ENCODE measurements at regions not wholly inside any gene's neighbourhood (a gene's known extent, or its start where the extent isn't known, plus 50 kb on each side); places are given as distances from the start of the nearest gene placed in this dataset.

- no peak overlapping the region for H4K5ac ChIP-seq (ENCODE audit: low read depth, low read length)
- ChIA-PET POLR2A (ENCODE audit: unreplicated experiment) (interaction anchor here (0.6 kb wide), 1 partner anchor 10 kb away, joined by 4 read pairs; no protein-coding TSS in a partner anchor), CTCF (interaction anchor here (0.7 to 1.4 kb wide), 3 partner anchors 137 to 847 kb away, joined by 3 read pairs; no protein-coding TSS in a partner anchor)
- dilution Hi-C loops (cut with HindIII; ENCODE audit: low sequenced_read_pairs, unreplicated experiment) (no loop called here), in situ Hi-C loops (cut with MboI; ENCODE audit: low sequenced_read_pairs) (no loop called here), intact Hi-C loops (cut with micrococcal nuclease) (no loop called here)
- no peak overlapping the region for H3K27ac ChIP-seq (ENCODE audit: insufficient read depth, low read length)
- peak; percentile 51 for DNase-seq
- no peak overlapping the region for H2AK5ac ChIP-seq (ENCODE audit: low read depth, low read length)
- H3K56ac ChIP-seq (ENCODE audit: extremely low read depth, insufficient read depth, low read length), result no peak overlapping the region
- TF ChIP-seq SMC3 (IDR thresholded peaks at IDR 0.05; ENCODE audit: low read depth, low read length) (peak; percentile 50), MAZ (IDR thresholded peaks at IDR 0.05; ENCODE audit: borderline replicate concordance, low read depth, low read length) (no peak), CTCF (conservative IDR thresholded peaks at IDR 0.05; ENCODE audit: low read depth, low read length) (peak; percentile 46), RFX5 (IDR thresholded peaks at IDR 0.05; ENCODE audit: low read depth, low read length) (no peak), RAD21 (IDR thresholded peaks at IDR 0.05; ENCODE audit: low read length) (peak; percentile 62), RCOR1 (IDR thresholded peaks at IDR 0.05; ENCODE audit: insufficient replicate concordance, low read length) (no peak)
- no peak overlapping the region for H3K4me3 ChIP-seq (ENCODE audit: insufficient read depth, low read depth, low read length)
- H4K8ac ChIP-seq (ENCODE audit: low read depth in 2 of 2, low read length in 2 of 2), result no peak overlapping the region
- no peak overlapping the region for H3K18ac ChIP-seq (ENCODE audit: low read depth, low read length)
- no peak overlapping the region for H2AK9ac ChIP-seq (replicated peaks; ENCODE audit: low read depth, low read length, poor library complexity)
- no peak overlapping the region for H4K91ac ChIP-seq (ENCODE audit: insufficient read depth, low read depth, low read length)
- no peaks in the 10 kb centered on the region for H3K9me3 ChIP-seq (ENCODE audit: control insufficient read depth, insufficient read depth, low read length)
- no peak overlapping the region for H2BK20ac ChIP-seq (ENCODE audit: low read depth, low read length)
- no peak overlapping the region for H3K4me2 ChIP-seq (ENCODE audit: low read depth, low read length)
- H2BK120ac ChIP-seq (ENCODE audit: low read depth, low read length), result no peak overlapping the region
- no peaks in the 10 kb centered on the region for H3K36me3 ChIP-seq (ENCODE audit: control insufficient read depth, insufficient read depth, low read length)
- H3K27me3 ChIP-seq (ENCODE audit: control insufficient read depth, insufficient read depth, low read length), result no peaks in the 10 kb centered on the region; the same call in 1 of the 2 replicates
- H2AFZ ChIP-seq (replicated peaks; ENCODE audit: low read length, poor library complexity), result peak overlapping the region; percentile 35
- no peak overlapping the region for H3K14ac ChIP-seq (replicated peaks; ENCODE audit: low read depth, low read length)
- H3K4me1 ChIP-seq (ENCODE audit: control insufficient read depth, insufficient read depth, low read length), result no peaks in the 10 kb centered on the region
- H3K79me1 ChIP-seq (ENCODE audit: low read depth in 1 of 2, low read length in 2 of 2), result no peaks in the 10 kb centered on the region
- H2BK15ac ChIP-seq (ENCODE audit: low read depth, low read length), result no peak overlapping the region
- H3K23ac ChIP-seq (ENCODE audit: low read depth, low read length), result 0 out of 2 replicates have a peak overlapping the region, but pooled peaks have one; percentile 49
- no peak overlapping the region for H2BK5ac ChIP-seq (ENCODE audit: low read depth, low read length, poor library complexity, severe bottlenecking)
- BruUV-seq (replicated peaks), result no TSS peak
- no peak overlapping the region for H3K9ac ChIP-seq (ENCODE audit: low read depth, low read length)
- 87% methylated on average over 3 of the region's 5 CpGs; no CpG with 5 or more reads in 1 of the 2 experiments for WGBS, 2 experiments (ENCODE audit: extremely low coverage in 2 of 2, insufficient read length in 1 of 2)
- no peak overlapping the region for H3K4ac ChIP-seq (ENCODE audit: low read depth, low read length)
- ATAC-seq (ENCODE audit: low read depth), result peak; percentile 70
- H4K20me1 ChIP-seq (ENCODE audit: insufficient read depth, low read length), result no peaks in the 10 kb centered on the region
- H3K9me1 ChIP-seq (ENCODE audit: insufficient read depth, low read length), result no peaks in the 10 kb centered on the region
These were observed 60.3 kb upstream of the PPP2R3A start for GRCh38 chr3:135905058-135905724.
